HG03432 (cell line): ENCODE measurements at regions not wholly inside any gene's neighbourhood (a gene's known extent, or its start where the extent isn't known, plus 50 kb on each side); places are given as distances from the start of the nearest gene placed in this dataset.
"Not testable (repeated sequence)": the region's sequence is repeated elsewhere in the genome, so short reads cannot be mapped to it uniquely, and the experiment has no call there.

ENCODE experiments used
- ATAC-seq: cut with Tn5 transposase; IDR thresholded peaks from one replicate; pipeline ENCODE4 v1.9.1; 2021; ENCODE audit warnings: mild to moderate bottlenecking, moderate library complexity; ENCODE audit not compliant: unreplicated experiment

- no peak for ATAC-seq
Observed at GRCh38 chr4:112086036-112086434, 59.2 kb upstream of the FAM241A start.

DNA sequence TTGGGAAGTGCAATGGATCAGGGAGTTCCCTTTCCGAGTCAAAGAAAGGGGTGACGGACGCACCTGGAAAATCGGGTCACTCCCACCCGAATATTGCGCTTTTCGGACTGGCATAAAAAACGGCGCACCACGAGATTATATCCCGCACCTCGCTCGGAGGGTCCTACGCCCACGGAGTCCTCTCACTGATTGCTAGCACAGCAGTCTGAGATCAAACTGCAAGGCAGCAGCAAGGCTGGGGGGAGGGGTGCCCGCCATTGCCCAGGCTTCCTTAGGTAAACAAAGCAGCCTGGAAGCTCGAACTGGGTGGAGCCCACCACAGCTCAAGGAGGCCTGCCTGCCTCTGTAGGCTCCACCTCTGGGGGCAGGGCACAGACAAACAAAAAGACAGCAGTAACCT lies 58.6 kb upstream of the FAM241A start:
- not testable (repeated sequence) for ATAC-seq

GRCh38 chr4:112092330-112092729 lies 52.9 kb upstream of the FAM241A start:
- ATAC-seq, result not testable (repeated sequence)

DNA sequence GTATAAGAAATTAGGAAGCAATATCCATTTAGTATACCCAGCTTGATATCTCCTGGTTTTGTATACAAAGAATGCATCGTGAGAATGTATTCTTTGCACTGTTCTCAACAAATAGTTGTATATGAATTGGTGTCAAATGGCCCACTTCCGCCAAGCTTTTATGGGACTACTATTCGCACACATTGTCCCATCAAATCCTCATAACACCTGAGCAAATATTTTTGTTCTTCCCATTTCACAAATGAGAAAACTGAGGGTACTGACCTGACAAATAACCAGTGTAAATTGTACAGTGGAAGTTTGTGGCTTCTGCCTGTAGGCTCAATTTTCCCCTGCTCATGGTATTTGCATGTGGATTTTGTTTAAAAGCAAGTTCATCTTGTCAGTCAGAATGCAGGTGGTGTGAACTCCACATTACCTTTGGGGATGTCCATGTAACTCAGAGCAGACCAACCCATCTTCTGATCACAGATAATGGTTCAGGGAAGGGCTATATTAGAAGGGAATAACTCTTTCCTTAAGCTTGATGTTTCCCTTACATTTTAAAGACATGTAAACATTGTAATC lies 51.5 kb upstream of the FAM241A start:
- ATAC-seq, result no peak

DNA sequence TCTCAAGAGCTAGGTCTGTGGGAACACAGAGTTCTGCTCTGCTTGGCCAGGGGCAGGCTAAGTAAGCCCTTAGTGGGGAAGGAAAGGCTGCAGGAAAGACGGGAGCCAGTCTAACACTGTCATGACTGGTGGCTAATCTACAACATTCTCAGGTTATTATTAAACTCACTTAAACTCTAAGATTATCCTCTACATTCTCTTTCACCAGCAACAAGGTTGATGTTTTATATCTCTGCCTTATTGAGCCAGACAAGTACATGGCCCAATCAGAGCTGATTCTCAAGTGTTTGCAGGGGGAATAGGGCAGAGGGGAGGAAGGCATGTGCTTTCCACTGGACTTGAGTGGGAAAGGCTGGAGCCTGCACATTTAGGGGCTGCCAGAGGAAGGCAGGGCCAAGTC lies 50.9 kb upstream of the FAM241A start:
- no peak for ATAC-seq
